GM23248 (cell line): ENCODE measurements at regions not wholly inside any gene's neighbourhood (a gene's known extent, or its start where the extent isn't known, plus 50 kb on each side); places are given as distances from the start of the nearest gene placed in this dataset.
"Not testable (repeated sequence)": the region's sequence is repeated elsewhere in the genome, so short reads cannot be mapped to it uniquely, and the experiment has no call there.

Experiments
- DNase-seq: peaks from one replicate; pipeline ENCODE4 v3.0.0-alpha.2; 2015
- H2AFZ ChIP-seq: fragments of 200-600 bp; sonication (generic); 2 replicates; pipeline ENCODE4 v1.6.1; 2016; ENCODE audit warnings: antibody characterized with exemption
- H3F3A ChIP-seq: fragments of 200-600 bp; sonication (generic); 2 replicates; pipeline ENCODE4 v1.6.1; 2016; ENCODE audit warnings: mild to moderate bottlenecking, antibody characterized with exemption, mixed run types; ENCODE audit not compliant: insufficient read depth
- H3K27ac ChIP-seq: fragments of 200-600 bp; sonication (generic); 2 replicates; pipeline ENCODE4 v1.5.1; 2016; ENCODE audit warnings: mild to moderate bottlenecking
- H3K27me3 ChIP-seq: fragments of 200-600 bp; sonication (generic); replicated peaks from 2 replicates; pipeline ENCODE4 v1.6.1; 2016; ENCODE audit warnings: mild to moderate bottlenecking; ENCODE audit not compliant: insufficient read depth
- H3K36me3 ChIP-seq: fragments of 200-600 bp; sonication (generic); 2 replicates; pipeline ENCODE4 v1.6.1; 2016; ENCODE audit warnings: low read depth, mild to moderate bottlenecking
- H3K4me1 ChIP-seq: fragments of 200-600 bp; sonication (generic); 2 replicates; pipeline ENCODE4 v1.6.1; 2016; ENCODE audit warnings: mild to moderate bottlenecking; ENCODE audit not compliant: insufficient read depth
- H3K4me2 ChIP-seq: fragments of 200-600 bp; sonication (generic); one replicate; pipeline ENCODE4 v1.6.1; 2016; ENCODE audit warnings: mild to moderate bottlenecking; ENCODE audit not compliant: unreplicated experiment
- H3K4me3 ChIP-seq: fragments of 200-600 bp; sonication (generic); 2 replicates; pipeline ENCODE4 v1.5.1; 2016; ENCODE audit warnings: mild to moderate bottlenecking
- H3K79me2 ChIP-seq: fragments of 200-600 bp; sonication (generic); 2 replicates; pipeline ENCODE4 v1.6.1; 2016; ENCODE audit warnings: mild to moderate bottlenecking; ENCODE audit not compliant: insufficient read depth
- H3K9ac ChIP-seq: fragments of 200-600 bp; sonication (generic); 2 replicates; pipeline ENCODE4 v1.6.1; 2016; ENCODE audit warnings: mild to moderate bottlenecking
- H3K9me2 ChIP-seq: fragments of 200-600 bp; sonication (generic); 2 replicates; pipeline ENCODE4 v1.6.1; 2016; ENCODE audit warnings: mixed run types, mild to moderate bottlenecking, moderate library complexity; ENCODE audit not compliant: insufficient read depth
- H3K9me3 ChIP-seq: fragments of 200-600 bp; sonication (generic); one replicate; pipeline ENCODE4 v1.6.1; 2017; ENCODE audit warnings: low read depth
- H4K20me1 ChIP-seq: fragments of 200-600 bp; sonication (generic); 2 replicates; pipeline ENCODE4 v1.6.0; 2016; ENCODE audit not compliant: insufficient read depth
- EZH2 ChIP-seq: fragments of 200-600 bp; sonication (generic); IDR thresholded peaks from 2 replicates; pipeline ENCODE4 v1.6.1; 2018; ENCODE audit warnings: antibody characterized with exemption, mild to moderate bottlenecking; ENCODE audit not compliant: insufficient read depth, poor library complexity, severe bottlenecking
- EZH2phosphoT487 ChIP-seq: fragments of 200-600 bp; sonication (generic); IDR thresholded peaks from 2 replicates; pipeline ENCODE4 v1.6.1; 2018; ENCODE audit warnings: antibody characterized with exemption, moderate library complexity, mild to moderate bottlenecking, low read depth; ENCODE audit not compliant: insufficient read depth
- WGBS, 2 experiments: methylation state at CpG; one replicate each; pipeline ENCODE4 v1.1.6; 2015 to 2017; ENCODE audit warnings: low lambda C conversion rate in 2 of 2, low coverage in 1 of 2; ENCODE audit errors: missing lambda C conversion rate in 2 of 2; 5-methylcytosine and 5-hydroxymethylcytosine counted together
- in situ Hi-C: fragments of 300-500 bp; cut with MboI; formaldehyde crosslinking; loops from 2 replicates; pipeline ENCODE4 v1.15.0; 2020

- Histone ChIP-seq H3K4me1 (no peaks in the 10 kb centered on the region), H3K27me3 (no peaks in the 10 kb centered on the region), H3K9me3 (no peaks in the 10 kb centered on the region), H3K9ac (no peak overlapping the region), H3K36me3 (no peaks in the 10 kb centered on the region), H4K20me1 (no peaks in the 10 kb centered on the region), H3F3A (no peaks in the 10 kb centered on the region), H3K9me2 (no peaks in the 10 kb centered on the region), H2AFZ (no peak overlapping the region), H3K4me2 (no peak overlapping the region), H3K79me2 (no peaks in the 10 kb centered on the region), H3K4me3 (no peak overlapping the region), H3K27ac (no peak overlapping the region)
- WGBS, 2 experiments: 15 to 18% methylated on average over 3 of the region's 3 CpGs
- no peak for DNase-seq
- in situ Hi-C loops: no loop called here
- no peak for TF ChIP-seq EZH2phosphoT487
- TF ChIP-seq EZH2: no peak
Measured at GRCh38 chr7:65462148-65462716, 88.6 kb downstream of the ZNF92 start.

- H3K27ac ChIP-seq: no peak overlapping the region
- TF ChIP-seq EZH2: no peak
- no peak for TF ChIP-seq EZH2phosphoT487
- H3K9me2 ChIP-seq: no peaks in the 10 kb centered on the region
- no peaks in the 10 kb centered on the region for H3F3A ChIP-seq
- no peaks in the 10 kb centered on the region for H3K79me2 ChIP-seq
- no peaks in the 10 kb centered on the region for H4K20me1 ChIP-seq
- no peak for DNase-seq
- WGBS, 2 experiments: 37 to 56% methylated on average over 3 of the region's 3 CpGs
- no peaks in the 10 kb centered on the region for H3K9me3 ChIP-seq
- H3K27me3 ChIP-seq: no peaks in the 10 kb centered on the region
- no peak overlapping the region for H3K9ac ChIP-seq
- no peak overlapping the region for H3K4me2 ChIP-seq
- in situ Hi-C loops: no loop called here
- no peak overlapping the region for H2AFZ ChIP-seq
- no peaks in the 10 kb centered on the region for H3K36me3 ChIP-seq
- H3K4me1 ChIP-seq: no peaks in the 10 kb centered on the region
- no peak overlapping the region for H3K4me3 ChIP-seq
Measured at GRCh38 chr7:65463184-65463583, 89.5 kb downstream of the ZNF92 start.

- H4K20me1 ChIP-seq, H3K36me3 ChIP-seq, H3K4me2 ChIP-seq, H3K27me3 ChIP-seq, H2AFZ ChIP-seq, in situ Hi-C loops, DNase-seq, H3K27ac ChIP-seq, H3K9me2 ChIP-seq, H3K4me1 ChIP-seq, H3K9me3 ChIP-seq, H3K4me3 ChIP-seq, H3K79me2 ChIP-seq, H3F3A ChIP-seq, H3K9ac ChIP-seq: not testable (repeated sequence)
- 61 to 64% methylated on average over 14 of the region's 14 CpGs for WGBS, 2 experiments
Measured at GRCh38 chr7:65469919-65470558, 96.4 kb downstream of the ZNF92 start.

- TF ChIP-seq EZH2phosphoT487: no peak
- TF ChIP-seq EZH2: no peak
Measured at GRCh38 chr7:65471587-65471986, 97.9 kb downstream of the ZNF92 start.

More at GRCh38 chr7:65471587-65471986, 97.9 kb downstream of the ZNF92 start:
- no peaks in the 10 kb centered on the region for H3K27me3 ChIP-seq
- H3K27ac ChIP-seq: no peak overlapping the region
- no peak overlapping the region for H2AFZ ChIP-seq
- H3K36me3 ChIP-seq: no peaks in the 10 kb centered on the region
- in situ Hi-C loops: no loop called here
- H3K9ac ChIP-seq: no peak overlapping the region
- H3K9me2 ChIP-seq: no peaks in the 10 kb centered on the region
- no peaks in the 10 kb centered on the region for H3K79me2 ChIP-seq
- no peak for DNase-seq
- no peaks in the 10 kb centered on the region for H3F3A ChIP-seq
- H3K4me1 ChIP-seq: no peaks in the 10 kb centered on the region
- no peaks in the 10 kb centered on the region for H4K20me1 ChIP-seq
- H3K4me3 ChIP-seq: no peak overlapping the region
- WGBS, 2 experiments: 9 to 24% methylated on average over 4 of the region's 4 CpGs
- no peak overlapping the region for H3K4me2 ChIP-seq
- H3K9me3 ChIP-seq: no peaks in the 10 kb centered on the region
